GM18499 (cell line): ENCODE measurements at regions not wholly inside any gene's neighbourhood (a gene's known extent, or its start where the extent isn't known, plus 50 kb on each side); places are given as distances from the start of the nearest gene placed in this dataset.
"Not testable (repeated sequence)": the region's sequence is repeated elsewhere in the genome, so short reads cannot be mapped to it uniquely, and the experiment has no call there.

Experiments used
- ATAC-seq: cut with Tn5 transposase; IDR thresholded peaks from one replicate; pipeline ENCODE4 v1.9.1; 2021; ENCODE audit warnings: moderate number of reproducible peaks; ENCODE audit not compliant: insufficient read depth, unreplicated experiment

GRCh38 chr6:11412616-11413015 is 124.9 kb upstream of the TMEM170B start:
- no peak for ATAC-seq

GRCh38 chr6:11412011-11412424 is 125.5 kb upstream of the TMEM170B start:
- ATAC-seq, result no peak

GRCh38 chr6:11411593-11411992 is 126.0 kb upstream of the TMEM170B start:
- ATAC-seq, result no peak

GRCh38 chr6:11410539-11411307 is 126.8 kb upstream of the TMEM170B start:
- no peak for ATAC-seq

- ATAC-seq, result no peak
These were observed 128.2 kb upstream of the TMEM170B start for GRCh38 chr6:11409371-11409770.

- ATAC-seq, result no peak
These were observed 130.1 kb upstream of the TMEM170B start for GRCh38 chr6:11407414-11407813.

GRCh38 chr6:11404838-11405237 is 132.7 kb upstream of the TMEM170B start:
- no peak for ATAC-seq

GRCh38 chr6:11404081-11404480 is 133.5 kb upstream of the TMEM170B start:
- no peak for ATAC-seq

- ATAC-seq, result no peak
These were observed 134.4 kb upstream of the TMEM170B start for GRCh38 chr6:11403035-11403601.

GRCh38 chr6:11402581-11402980 is 135.0 kb upstream of the TMEM170B start:
- ATAC-seq, result not testable (repeated sequence)

GRCh38 chr6:11401954-11402353 is 135.6 kb upstream of the TMEM170B start:
- not testable (repeated sequence) for ATAC-seq

GRCh38 chr6:11398451-11399326 is 138.9 kb upstream of the TMEM170B start:
- no peak for ATAC-seq

- ATAC-seq, result no peak
These were observed 139.7 kb upstream of the TMEM170B start for GRCh38 chr6:11397622-11398450.

GRCh38 chr6:11396860-11397259 is 140.7 kb upstream of the TMEM170B start:
- ATAC-seq, result no peak

GRCh38 chr6:11393713-11394627 is 143.6 kb upstream of the TMEM170B start:
- no peak for ATAC-seq

GRCh38 chr6:11392778-11393507 is 144.6 kb upstream of the TMEM170B start:
- no peak for ATAC-seq

GRCh38 chr6:11391934-11392777 is 145.4 kb upstream of the TMEM170B start:
- no peak for ATAC-seq

- no peak for ATAC-seq
These were observed 147.6 kb upstream of the TMEM170B start for GRCh38 chr6:11389977-11390376.
